ENCODE measurements at regions not wholly inside any gene's neighbourhood (a gene's known extent, or its start where the extent isn't known, plus 50 kb on each side); places are given as distances from the start of the nearest gene placed in this dataset.

DNA sequence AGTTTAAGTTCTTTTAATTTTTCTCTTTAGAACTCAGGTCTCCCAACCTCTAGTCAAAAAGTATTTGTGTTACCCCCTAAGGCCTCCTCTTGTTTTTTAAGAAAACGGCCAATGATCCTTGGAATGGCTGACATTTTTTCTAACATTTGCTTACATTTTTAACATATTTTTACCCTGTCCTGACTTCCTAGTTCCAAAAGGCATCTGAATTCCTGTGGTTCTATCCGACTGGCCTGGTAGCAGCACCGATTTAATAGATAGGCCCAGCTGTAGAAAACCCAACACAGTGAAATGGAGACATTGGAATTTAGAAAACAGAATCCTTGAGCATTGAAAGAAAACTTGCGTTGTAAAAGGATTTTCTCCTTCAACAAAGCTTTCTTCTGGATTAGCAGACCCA lies 134.7 kb upstream of the GSC start:
- TF ChIP-seq, protein P1, sequence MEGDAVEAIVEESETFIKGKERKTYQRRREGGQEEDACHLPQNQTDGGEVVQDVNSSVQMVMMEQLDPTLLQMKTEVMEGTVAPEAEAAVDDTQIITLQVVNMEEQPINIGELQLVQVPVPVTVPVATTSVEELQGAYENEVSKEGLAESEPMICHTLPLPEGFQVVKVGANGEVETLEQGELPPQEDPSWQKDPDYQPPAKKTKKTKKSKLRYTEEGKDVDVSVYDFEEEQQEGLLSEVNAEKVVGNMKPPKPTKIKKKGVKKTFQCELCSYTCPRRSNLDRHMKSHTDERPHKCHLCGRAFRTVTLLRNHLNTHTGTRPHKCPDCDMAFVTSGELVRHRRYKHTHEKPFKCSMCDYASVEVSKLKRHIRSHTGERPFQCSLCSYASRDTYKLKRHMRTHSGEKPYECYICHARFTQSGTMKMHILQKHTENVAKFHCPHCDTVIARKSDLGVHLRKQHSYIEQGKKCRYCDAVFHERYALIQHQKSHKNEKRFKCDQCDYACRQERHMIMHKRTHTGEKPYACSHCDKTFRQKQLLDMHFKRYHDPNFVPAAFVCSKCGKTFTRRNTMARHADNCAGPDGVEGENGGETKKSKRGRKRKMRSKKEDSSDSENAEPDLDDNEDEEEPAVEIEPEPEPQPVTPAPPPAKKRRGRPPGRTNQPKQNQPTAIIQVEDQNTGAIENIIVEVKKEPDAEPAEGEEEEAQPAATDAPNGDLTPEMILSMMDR (IDR thresholded peaks at IDR 0.05) = no peak
- no peak for TF ChIP-seq POLR2A (IDR thresholded peaks at IDR 0.05)
